SK-N-SH (cell line): ENCODE measurements at regions not wholly inside any gene's neighbourhood (a gene's known extent, or its start where the extent isn't known, plus 50 kb on each side); places are given as distances from the start of the nearest gene placed in this dataset.

ENCODE experiments used
- POLR2AphosphoS5 ChIP-seq: IDR thresholded peaks from 2 replicates; pipeline ENCODE4 v1.6.1; 2012; ENCODE audit warnings: low read depth, low read length
- RAD21 ChIP-seq: IDR thresholded peaks from 2 replicates; pipeline ENCODE4 v1.6.1; 2012; ENCODE audit warnings: mild to moderate bottlenecking, low read length
- TF ChIP-seq, protein P1 (sequence below): fragments of 200-600 bp; sonication (generic); IDR thresholded peaks from 2 replicates; pipeline ENCODE4 v1.6.1; 2017; ENCODE audit warnings: antibody characterized with exemption, mild to moderate bottlenecking, moderate library complexity
- TF ChIP-seq, protein P2 (sequence below): IDR thresholded peaks from 2 replicates; pipeline ENCODE4 v1.6.1; 2012; ENCODE audit warnings: mild to moderate bottlenecking, low read depth, low read length, moderate library complexity

DNA sequence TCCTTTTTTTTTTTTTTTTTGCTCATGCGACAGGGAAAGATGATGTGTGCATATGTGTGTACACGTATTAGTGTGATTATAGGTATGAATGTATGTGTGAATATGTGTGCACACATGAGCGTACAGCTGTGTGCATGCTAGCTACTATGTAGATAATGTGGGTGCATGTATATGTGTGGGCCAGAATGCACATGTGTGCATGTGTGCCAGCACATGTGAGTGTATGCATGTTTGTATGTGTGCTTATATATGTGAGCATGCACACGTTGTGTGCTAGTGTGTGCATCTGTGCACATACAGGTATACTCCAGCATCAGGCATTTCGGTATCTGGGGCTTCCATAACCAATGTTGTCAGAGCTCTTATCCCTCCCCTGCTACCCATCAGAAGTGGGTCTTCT is 541.1 kb downstream of the AACS start:
- TF ChIP-seq, protein P1, sequence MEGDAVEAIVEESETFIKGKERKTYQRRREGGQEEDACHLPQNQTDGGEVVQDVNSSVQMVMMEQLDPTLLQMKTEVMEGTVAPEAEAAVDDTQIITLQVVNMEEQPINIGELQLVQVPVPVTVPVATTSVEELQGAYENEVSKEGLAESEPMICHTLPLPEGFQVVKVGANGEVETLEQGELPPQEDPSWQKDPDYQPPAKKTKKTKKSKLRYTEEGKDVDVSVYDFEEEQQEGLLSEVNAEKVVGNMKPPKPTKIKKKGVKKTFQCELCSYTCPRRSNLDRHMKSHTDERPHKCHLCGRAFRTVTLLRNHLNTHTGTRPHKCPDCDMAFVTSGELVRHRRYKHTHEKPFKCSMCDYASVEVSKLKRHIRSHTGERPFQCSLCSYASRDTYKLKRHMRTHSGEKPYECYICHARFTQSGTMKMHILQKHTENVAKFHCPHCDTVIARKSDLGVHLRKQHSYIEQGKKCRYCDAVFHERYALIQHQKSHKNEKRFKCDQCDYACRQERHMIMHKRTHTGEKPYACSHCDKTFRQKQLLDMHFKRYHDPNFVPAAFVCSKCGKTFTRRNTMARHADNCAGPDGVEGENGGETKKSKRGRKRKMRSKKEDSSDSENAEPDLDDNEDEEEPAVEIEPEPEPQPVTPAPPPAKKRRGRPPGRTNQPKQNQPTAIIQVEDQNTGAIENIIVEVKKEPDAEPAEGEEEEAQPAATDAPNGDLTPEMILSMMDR: no peak
- TF ChIP-seq POLR2AphosphoS5 (no peak), RAD21 (no peak)
- TF ChIP-seq, protein P2, sequence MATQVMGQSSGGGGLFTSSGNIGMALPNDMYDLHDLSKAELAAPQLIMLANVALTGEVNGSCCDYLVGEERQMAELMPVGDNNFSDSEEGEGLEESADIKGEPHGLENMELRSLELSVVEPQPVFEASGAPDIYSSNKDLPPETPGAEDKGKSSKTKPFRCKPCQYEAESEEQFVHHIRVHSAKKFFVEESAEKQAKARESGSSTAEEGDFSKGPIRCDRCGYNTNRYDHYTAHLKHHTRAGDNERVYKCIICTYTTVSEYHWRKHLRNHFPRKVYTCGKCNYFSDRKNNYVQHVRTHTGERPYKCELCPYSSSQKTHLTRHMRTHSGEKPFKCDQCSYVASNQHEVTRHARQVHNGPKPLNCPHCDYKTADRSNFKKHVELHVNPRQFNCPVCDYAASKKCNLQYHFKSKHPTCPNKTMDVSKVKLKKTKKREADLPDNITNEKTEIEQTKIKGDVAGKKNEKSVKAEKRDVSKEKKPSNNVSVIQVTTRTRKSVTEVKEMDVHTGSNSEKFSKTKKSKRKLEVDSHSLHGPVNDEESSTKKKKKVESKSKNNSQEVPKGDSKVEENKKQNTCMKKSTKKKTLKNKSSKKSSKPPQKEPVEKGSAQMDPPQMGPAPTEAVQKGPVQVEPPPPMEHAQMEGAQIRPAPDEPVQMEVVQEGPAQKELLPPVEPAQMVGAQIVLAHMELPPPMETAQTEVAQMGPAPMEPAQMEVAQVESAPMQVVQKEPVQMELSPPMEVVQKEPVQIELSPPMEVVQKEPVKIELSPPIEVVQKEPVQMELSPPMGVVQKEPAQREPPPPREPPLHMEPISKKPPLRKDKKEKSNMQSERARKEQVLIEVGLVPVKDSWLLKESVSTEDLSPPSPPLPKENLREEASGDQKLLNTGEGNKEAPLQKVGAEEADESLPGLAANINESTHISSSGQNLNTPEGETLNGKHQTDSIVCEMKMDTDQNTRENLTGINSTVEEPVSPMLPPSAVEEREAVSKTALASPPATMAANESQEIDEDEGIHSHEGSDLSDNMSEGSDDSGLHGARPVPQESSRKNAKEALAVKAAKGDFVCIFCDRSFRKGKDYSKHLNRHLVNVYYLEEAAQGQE: no peak
